ENCODE measurements at regions not wholly inside any gene's neighbourhood (a gene's known extent, or its start where the extent isn't known, plus 50 kb on each side); places are given as distances from the start of the nearest gene placed in this dataset.

- TF ChIP-seq CTCF (IDR thresholded peaks at IDR 0.05): no peak
These were observed 121.0 kb upstream of the KYNU start for GRCh38 chr2:142756430-142756829.

GRCh38 chr2:142755191-142755590 lies 122.3 kb upstream of the KYNU start:
- Histone ChIP-seq H3K4me2 (replicated peaks; ENCODE audit: extremely low read depth, low read length, poor library complexity, severe bottlenecking) (no peak overlapping the region), H3K27ac (ENCODE audit: low read depth in 1 of 2, low read length in 2 of 2) (no peak overlapping the region), H4K20me1 (ENCODE audit: insufficient read depth, low read length) (no peaks in the 10 kb centered on the region), H3K4me3 (replicated peaks in 1 of 3; ENCODE audit: low read depth in 2 of 3, low read length in 3 of 3) (no peak overlapping the region), H3K27me3 (ENCODE audit: control insufficient read depth in 2 of 2, insufficient read depth in 2 of 2, low read length in 2 of 2) (no peaks in the 10 kb centered on the region), H3K9me3 (replicated peaks in 1 of 2; ENCODE audit: control insufficient read depth in 1 of 2, insufficient read depth in 1 of 2, low read length in 2 of 2) (no peaks in the 10 kb centered on the region), H3K4me1 (ENCODE audit: control insufficient read depth in 1 of 2, insufficient read depth in 2 of 2, low read length in 2 of 2) (no peaks in the 10 kb centered on the region), H3K9ac (ENCODE audit: insufficient read depth, low read length, poor library complexity, severe bottlenecking) (no peak overlapping the region), H3K36me3 (replicated peaks in 1 of 2; ENCODE audit: control insufficient read depth in 1 of 2, insufficient read depth in 2 of 2, low read length in 2 of 2) (no peaks in the 10 kb centered on the region), H3K79me2 (ENCODE audit: insufficient read depth, low read length) (no peaks in the 10 kb centered on the region), H2AFZ (ENCODE audit: insufficient read depth, low read depth, low read length, poor library complexity, severe bottlenecking) (no peak overlapping the region)
- DNase-seq: no peak
- no peak for TF ChIP-seq CTCF (IDR thresholded peaks at IDR 0.05)
- no peaks in the 10 kb centered on the region for H3K27me3 Mint-ChIP-seq (ENCODE audit: low read depth in 3 of 3)
- no peaks in the 10 kb centered on the region for H3K36me3 Mint-ChIP-seq
- no peak overlapping the region for H3K27ac Mint-ChIP-seq
- H3K4me3 Mint-ChIP-seq: no peak overlapping the region
- intact Hi-C loops (cut with micrococcal nuclease): no loop called here
- no peaks in the 10 kb centered on the region for H3K4me1 Mint-ChIP-seq
- H3K9me3 Mint-ChIP-seq: peaks cover 0 to 5% (median 2%) of the 10 kb centered on the region in 7 donors

More at GRCh38 chr2:142756430-142756829, 121.0 kb upstream of the KYNU start:
- Mint-ChIP-seq H3K36me3 (no peaks in the 10 kb centered on the region), H3K9me3 (peaks cover 0 to 5% (median 2%) of the 10 kb centered on the region in 7 donors), H3K4me1 (no peaks in the 10 kb centered on the region), H3K4me3 (no peak overlapping the region), H3K27me3 (ENCODE audit: low read depth in 3 of 3) (no peaks in the 10 kb centered on the region), H3K27ac (no peak overlapping the region)
- Histone ChIP-seq H3K4me1 (ENCODE audit: control insufficient read depth in 1 of 2, insufficient read depth in 2 of 2, low read length in 2 of 2) (no peaks in the 10 kb centered on the region), H3K27me3 (ENCODE audit: control insufficient read depth in 2 of 2, insufficient read depth in 2 of 2, low read length in 2 of 2) (no peaks in the 10 kb centered on the region), H3K27ac (ENCODE audit: low read depth in 1 of 2, low read length in 2 of 2) (no peak overlapping the region), H3K4me2 (replicated peaks; ENCODE audit: extremely low read depth, low read length, poor library complexity, severe bottlenecking) (no peak overlapping the region), H3K4me3 (replicated peaks in 1 of 3; ENCODE audit: low read depth in 2 of 3, low read length in 3 of 3) (no peak overlapping the region), H3K36me3 (replicated peaks in 1 of 2; ENCODE audit: control insufficient read depth in 1 of 2, insufficient read depth in 2 of 2, low read length in 2 of 2) (no peaks in the 10 kb centered on the region), H3K9ac (ENCODE audit: insufficient read depth, low read length, poor library complexity, severe bottlenecking) (no peak overlapping the region), H3K79me2 (ENCODE audit: insufficient read depth, low read length) (no peaks in the 10 kb centered on the region), H3K9me3 (replicated peaks in 1 of 2; ENCODE audit: control insufficient read depth in 1 of 2, insufficient read depth in 1 of 2, low read length in 2 of 2) (no peaks in the 10 kb centered on the region), H2AFZ (ENCODE audit: insufficient read depth, low read depth, low read length, poor library complexity, severe bottlenecking) (no peak overlapping the region), H4K20me1 (ENCODE audit: insufficient read depth, low read length) (no peaks in the 10 kb centered on the region)
- intact Hi-C loops (cut with micrococcal nuclease): no loop called here
- DNase-seq: peak in 1 of 3 donors; percentile 28
- WGBS (ENCODE audit: insufficient coverage): no CpG with 5 or more reads among the region's 2 CpGs
